SK-N-SH (cell line): ENCODE measurements at regions not wholly inside any gene's neighbourhood (a gene's known extent, or its start where the extent isn't known, plus 50 kb on each side); places are given as distances from the start of the nearest gene placed in this dataset.
"Not testable (repeated sequence)": the region's sequence is repeated elsewhere in the genome, so short reads cannot be mapped to it uniquely, and the experiment has no call there.

ENCODE experiments used
- CTCF ChIA-PET: fragments of 300-600, 350-600 bp; formaldehyde crosslinking; extraction: SDS; loops from one replicate; lab custom pipeline; 2021; lab: Yijun Ruan, JAX
- POLR2A ChIA-PET: fragments of 350-600 bp; sonication (Branson Sonifier 250); formaldehyde crosslinking; extraction: SDS; loops from one replicate; lab custom pipeline; 2020; ENCODE audit warnings: antibody characterized with exemption, inconsistent platforms; lab: Yijun Ruan, JAX
- DNase-seq: peaks from one replicate; pipeline ENCODE4 v3.0.0; 2012
- H2AFZ ChIP-seq: fragments of 200-600 bp; sonication (generic); 2 replicates; pipeline ENCODE4 v1.8.1; 2016; ENCODE audit warnings: antibody characterized with exemption, mild to moderate bottlenecking, low read depth
- H3F3A ChIP-seq: fragments of 200-600 bp; sonication (generic); replicated peaks from 2 replicates; pipeline ENCODE3; 2016; ENCODE audit warnings: antibody characterized with exemption, mild to moderate bottlenecking; ENCODE audit not compliant: insufficient read depth
- H3K27ac ChIP-seq, 2 experiments: fragments of 200-500 bp in 1 of 2; fragments of 200-600 bp in 1 of 2; sonication (Bioruptor generic) in 1 of 2; sonication (generic), shearing (Covaris generic) in 1 of 2; 2 replicates each; pipeline versions ENCODE4 v1.5.1 to v1.6.1; 2014 to 2016; ENCODE audit warnings: low read depth in 2 of 2, inconsistent platforms in 1 of 2, low read length in 1 of 2, mild to moderate bottlenecking in 1 of 2, mixed read lengths in 1 of 2
- H3K27me3 ChIP-seq: fragments of 200-600 bp; sonication (generic), shearing (Covaris generic); 2 replicates; pipeline ENCODE4 v1.6.1; 2016; ENCODE audit warnings: mixed run types; ENCODE audit not compliant: insufficient read depth
- H3K36me3 ChIP-seq, 2 experiments: fragments of 200-500 bp in 1 of 2; fragments of 200-600 bp in 1 of 2; sonication (Bioruptor generic) in 1 of 2; sonication (generic) in 1 of 2; replicated peaks in 1 of 2; 2 replicates each; pipeline versions ENCODE3 to v1.5.1; 2014 to 2016; ENCODE audit warnings: low read length in 1 of 2, mild to moderate bottlenecking in 1 of 2; ENCODE audit not compliant: insufficient read depth in 2 of 2, control insufficient read depth in 1 of 2
- H3K4me1 ChIP-seq, 2 experiments: fragments of 200-500 bp in 1 of 2; fragments of 200-600 bp in 1 of 2; sonication (Bioruptor generic) in 1 of 2; sonication (generic), shearing (Covaris generic) in 1 of 2; 2 replicates each; pipeline versions ENCODE4 v1.5.1 to v1.6.1; 2014 to 2016; ENCODE audit warnings: low read depth in 1 of 2, low read length in 1 of 2, mixed run types in 1 of 2; ENCODE audit not compliant: insufficient read depth in 2 of 2, control insufficient read depth in 1 of 2
- H3K4me2 ChIP-seq: fragments of 200-600 bp; sonication (generic), shearing (Covaris generic); 2 replicates; pipeline ENCODE4 v1.6.1; 2017; ENCODE audit warnings: mixed run types
- H3K4me3 ChIP-seq, 2 experiments: fragments of 200-500 bp in 1 of 2; fragments of 200-600 bp in 1 of 2; sonication (Bioruptor generic) in 1 of 2; sonication (generic), shearing (Covaris generic) in 1 of 2; 2 replicates each; pipeline versions ENCODE4 v1.5.1 to v1.8.1; 2014 to 2016; ENCODE audit warnings: low read depth in 2 of 2, inconsistent platforms in 1 of 2, low read length in 1 of 2, mild to moderate bottlenecking in 1 of 2, mixed read lengths in 1 of 2, moderate library complexity in 1 of 2
- H3K79me2 ChIP-seq: fragments of 200-600 bp; sonication (generic); 2 replicates; pipeline ENCODE4 v1.8.1; 2017; ENCODE audit warnings: mild to moderate bottlenecking; ENCODE audit not compliant: insufficient read depth
- H3K9ac ChIP-seq: fragments of 200-600 bp; sonication (generic); 2 replicates; pipeline ENCODE4 v1.6.1; 2017; ENCODE audit warnings: mixed run types
- H3K9me2 ChIP-seq: fragments of 200-600 bp; sonication (generic); 2 replicates; pipeline ENCODE4 v1.6.1; 2017; ENCODE audit warnings: mixed run types
- H3K9me3 ChIP-seq: fragments of 200-600 bp; sonication (generic); 2 replicates; pipeline ENCODE4 v1.6.1; 2017; ENCODE audit warnings: mixed run types, mild to moderate bottlenecking, moderate library complexity
- H4K20me1 ChIP-seq: fragments of 200-600 bp; sonication (generic); 2 replicates; pipeline ENCODE4 v1.6.1; 2017; ENCODE audit warnings: mild to moderate bottlenecking, mixed run types; ENCODE audit not compliant: insufficient read depth
- EP300 ChIP-seq, 2 experiments: IDR thresholded peaks; 2 replicates each; pipeline versions ENCODE4 v1.4.0 to v1.6.1; 2012; ENCODE audit warnings: borderline replicate concordance in 1 of 2, low read depth in 1 of 2, low read length in 1 of 2
- FOXJ3 ChIP-seq: sonication (generic); formaldehyde crosslinking; IDR thresholded peaks from 2 replicates; pipeline ENCODE4 v1.5.1; 2020; ENCODE audit warnings: mild to moderate bottlenecking, missing genetic modification reagents
- FOXM1 ChIP-seq: IDR thresholded peaks from 2 replicates; pipeline ENCODE4 v1.4.0; 2012; ENCODE audit warnings: low read depth, mild to moderate bottlenecking
- GATA2 ChIP-seq: sonication (generic); formaldehyde crosslinking; IDR thresholded peaks from 2 replicates; pipeline ENCODE4 v1.5.0; 2020; ENCODE audit warnings: mild to moderate bottlenecking, missing genetic modification reagents
- MEF2A ChIP-seq: IDR thresholded peaks from 2 replicates; pipeline ENCODE4 v1.4.0; 2012; ENCODE audit warnings: low read depth, borderline replicate concordance
- RFX5 ChIP-seq: IDR thresholded peaks from 2 replicates; pipeline ENCODE4 v1.6.1; 2012; ENCODE audit warnings: mild to moderate bottlenecking, improper control_type of control experiment, low read length
- RXRA ChIP-seq: IDR thresholded peaks from 2 replicates; pipeline ENCODE4 v1.4.0; 2012; ENCODE audit warnings: low read depth, mild to moderate bottlenecking, borderline replicate concordance
- SIN3A ChIP-seq: IDR thresholded peaks from 2 replicates; pipeline ENCODE4 v1.6.1; 2012; ENCODE audit warnings: low read depth, mild to moderate bottlenecking, low read length, moderate library complexity, borderline replicate concordance
- SMC3 ChIP-seq: IDR thresholded peaks from 2 replicates; pipeline ENCODE4 v1.6.1; 2012; ENCODE audit warnings: low read depth, low read length, improper control_type of control experiment
- TCF12 ChIP-seq: IDR thresholded peaks from 2 replicates; pipeline ENCODE4 v1.4.0; 2012
- TEAD4 ChIP-seq: IDR thresholded peaks from 2 replicates; pipeline ENCODE4 v1.4.0; 2012; ENCODE audit warnings: mild to moderate bottlenecking, borderline replicate concordance; ENCODE audit not compliant: insufficient read depth
- WGBS: methylation state at CpG from one replicate; pipeline ENCODE4 v1.1.6; 2017; ENCODE audit warnings: low lambda C conversion rate; 5-methylcytosine and 5-hydroxymethylcytosine counted together
- TF ChIP-seq, protein P1 (sequence below): IDR thresholded peaks from 2 replicates; pipeline ENCODE4 v1.4.0; 2012; ENCODE audit warnings: low read depth, borderline replicate concordance
- TF ChIP-seq, protein P2 (sequence below): fragments of 200-600 bp; sonication (generic); IDR thresholded peaks from 2 replicates; pipeline ENCODE4 v1.6.1; 2017; ENCODE audit warnings: antibody characterized with exemption, mild to moderate bottlenecking, moderate library complexity
- TF ChIP-seq, protein P3 (sequence below): fragments of 150-350 bp; IDR thresholded peaks from 2 replicates; pipeline ENCODE4 v1.6.1; 2016; ENCODE audit warnings: mild to moderate bottlenecking, low read depth, low read length
- TF ChIP-seq, protein P4 (sequence below): IDR thresholded peaks from 2 replicates; pipeline ENCODE4 v1.4.0; 2012; ENCODE audit warnings: low read depth
- TF ChIP-seq, protein P5 (sequence below): IDR thresholded peaks from 2 replicates; pipeline ENCODE4 v1.4.0; 2012; ENCODE audit warnings: low read depth, borderline replicate concordance
- TF ChIP-seq, protein P6 (sequence below): fragments of 150-350 bp; IDR thresholded peaks from 2 replicates; pipeline ENCODE4 v1.6.1; 2017; ENCODE audit warnings: antibody characterized with exemption, low read length, low read depth, borderline replicate concordance

DNA sequence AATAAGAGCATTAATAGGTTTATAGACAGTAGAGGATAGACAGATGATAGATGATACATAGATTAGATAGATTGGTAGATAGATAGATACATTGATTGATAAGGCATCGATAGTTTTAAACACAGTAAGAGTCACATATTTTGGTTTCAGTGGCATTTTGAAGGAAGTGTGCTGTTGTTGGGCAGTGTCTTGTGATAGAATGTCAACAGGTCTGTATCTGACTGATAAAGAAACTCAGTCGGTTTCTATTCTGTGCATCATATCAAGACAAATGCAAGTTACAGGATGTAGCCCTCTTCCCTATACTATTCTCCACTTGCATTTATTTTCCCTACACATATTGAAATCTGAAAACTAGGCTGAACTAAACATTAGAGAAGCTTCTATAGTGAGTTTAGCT is 1229.0 kb upstream of the ZEB2 start (continued):
- TF ChIP-seq, protein P1, sequence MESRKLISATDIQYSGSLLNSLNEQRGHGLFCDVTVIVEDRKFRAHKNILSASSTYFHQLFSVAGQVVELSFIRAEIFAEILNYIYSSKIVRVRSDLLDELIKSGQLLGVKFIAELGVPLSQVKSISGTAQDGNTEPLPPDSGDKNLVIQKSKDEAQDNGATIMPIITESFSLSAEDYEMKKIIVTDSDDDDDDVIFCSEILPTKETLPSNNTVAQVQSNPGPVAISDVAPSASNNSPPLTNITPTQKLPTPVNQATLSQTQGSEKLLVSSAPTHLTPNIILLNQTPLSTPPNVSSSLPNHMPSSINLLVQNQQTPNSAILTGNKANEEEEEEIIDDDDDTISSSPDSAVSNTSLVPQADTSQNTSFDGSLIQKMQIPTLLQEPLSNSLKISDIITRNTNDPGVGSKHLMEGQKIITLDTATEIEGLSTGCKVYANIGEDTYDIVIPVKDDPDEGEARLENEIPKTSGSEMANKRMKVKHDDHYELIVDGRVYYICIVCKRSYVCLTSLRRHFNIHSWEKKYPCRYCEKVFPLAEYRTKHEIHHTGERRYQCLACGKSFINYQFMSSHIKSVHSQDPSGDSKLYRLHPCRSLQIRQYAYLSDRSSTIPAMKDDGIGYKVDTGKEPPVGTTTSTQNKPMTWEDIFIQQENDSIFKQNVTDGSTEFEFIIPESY = no peak
- no peak for TF ChIP-seq MEF2A
- no peak for TF ChIP-seq TCF12
- no peak for TF ChIP-seq TEAD4
- TF ChIP-seq, all 33 proteins: peak for 0

DNA sequence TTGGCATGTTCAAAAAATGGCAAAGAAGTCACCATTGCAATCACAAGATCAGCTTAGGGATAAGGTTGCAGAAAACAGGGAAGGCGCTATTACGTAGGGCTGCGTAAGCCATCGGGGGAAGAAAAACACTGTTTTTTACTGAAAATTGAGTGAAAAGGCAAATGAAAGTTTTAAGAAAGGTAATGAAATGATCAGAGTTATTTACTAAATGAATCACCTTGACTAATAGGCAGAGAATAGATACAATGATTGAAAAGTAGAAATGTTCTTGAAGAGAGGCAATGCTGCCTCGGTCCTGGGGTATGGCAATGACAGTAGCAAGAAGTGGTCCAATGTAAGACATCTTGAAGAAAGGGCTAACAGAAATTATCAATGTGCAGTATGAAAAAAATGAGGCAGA is 1227.8 kb upstream of the ZEB2 start:
- DNase-seq = no peak
- ChIA-PET CTCF (no interaction called here), POLR2A (no interaction called here)
- Histone ChIP-seq H3F3A (peaks cover 22% of the 10 kb centered on the region), H3K4me1 (peaks cover 4 to 17% of the 10 kb centered on the region in 2 experiments; a peak in 3 of 4 replicates), H3K9me2 (no peaks in the 10 kb centered on the region), H2AFZ (no peak overlapping the region), H3K36me3 (no peaks in the 10 kb centered on the region), H3K9ac (no peak overlapping the region), H3K27me3 (no peaks in the 10 kb centered on the region), H3K27ac (no peak overlapping the region), H3K9me3 (no peaks in the 10 kb centered on the region), H3K4me2 (no peak overlapping the region), H4K20me1 (no peaks in the 10 kb centered on the region), H3K4me3 (no peak overlapping the region), H3K79me2 (no peaks in the 10 kb centered on the region)
- no peak for TF ChIP-seq FOXJ3 (CRISPR knock-in tag)
- TF ChIP-seq, protein P2, sequence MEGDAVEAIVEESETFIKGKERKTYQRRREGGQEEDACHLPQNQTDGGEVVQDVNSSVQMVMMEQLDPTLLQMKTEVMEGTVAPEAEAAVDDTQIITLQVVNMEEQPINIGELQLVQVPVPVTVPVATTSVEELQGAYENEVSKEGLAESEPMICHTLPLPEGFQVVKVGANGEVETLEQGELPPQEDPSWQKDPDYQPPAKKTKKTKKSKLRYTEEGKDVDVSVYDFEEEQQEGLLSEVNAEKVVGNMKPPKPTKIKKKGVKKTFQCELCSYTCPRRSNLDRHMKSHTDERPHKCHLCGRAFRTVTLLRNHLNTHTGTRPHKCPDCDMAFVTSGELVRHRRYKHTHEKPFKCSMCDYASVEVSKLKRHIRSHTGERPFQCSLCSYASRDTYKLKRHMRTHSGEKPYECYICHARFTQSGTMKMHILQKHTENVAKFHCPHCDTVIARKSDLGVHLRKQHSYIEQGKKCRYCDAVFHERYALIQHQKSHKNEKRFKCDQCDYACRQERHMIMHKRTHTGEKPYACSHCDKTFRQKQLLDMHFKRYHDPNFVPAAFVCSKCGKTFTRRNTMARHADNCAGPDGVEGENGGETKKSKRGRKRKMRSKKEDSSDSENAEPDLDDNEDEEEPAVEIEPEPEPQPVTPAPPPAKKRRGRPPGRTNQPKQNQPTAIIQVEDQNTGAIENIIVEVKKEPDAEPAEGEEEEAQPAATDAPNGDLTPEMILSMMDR = no peak
- TF ChIP-seq, protein P3, sequence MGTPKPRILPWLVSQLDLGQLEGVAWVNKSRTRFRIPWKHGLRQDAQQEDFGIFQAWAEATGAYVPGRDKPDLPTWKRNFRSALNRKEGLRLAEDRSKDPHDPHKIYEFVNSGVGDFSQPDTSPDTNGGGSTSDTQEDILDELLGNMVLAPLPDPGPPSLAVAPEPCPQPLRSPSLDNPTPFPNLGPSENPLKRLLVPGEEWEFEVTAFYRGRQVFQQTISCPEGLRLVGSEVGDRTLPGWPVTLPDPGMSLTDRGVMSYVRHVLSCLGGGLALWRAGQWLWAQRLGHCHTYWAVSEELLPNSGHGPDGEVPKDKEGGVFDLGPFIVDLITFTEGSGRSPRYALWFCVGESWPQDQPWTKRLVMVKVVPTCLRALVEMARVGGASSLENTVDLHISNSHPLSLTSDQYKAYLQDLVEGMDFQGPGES = no peak
- TF ChIP-seq, protein P1 = no peak
- TF ChIP-seq GATA2 (CRISPR knock-in tag) = no peak
- no peak for TF ChIP-seq RXRA
- TF ChIP-seq MEF2A = no peak
- TF ChIP-seq, protein P4, sequence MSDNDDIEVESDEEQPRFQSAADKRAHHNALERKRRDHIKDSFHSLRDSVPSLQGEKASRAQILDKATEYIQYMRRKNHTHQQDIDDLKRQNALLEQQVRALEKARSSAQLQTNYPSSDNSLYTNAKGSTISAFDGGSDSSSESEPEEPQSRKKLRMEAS = no peak
- TF ChIP-seq SMC3 = no peak
- TF ChIP-seq FOXM1 = no peak
- TF ChIP-seq, protein P5, sequence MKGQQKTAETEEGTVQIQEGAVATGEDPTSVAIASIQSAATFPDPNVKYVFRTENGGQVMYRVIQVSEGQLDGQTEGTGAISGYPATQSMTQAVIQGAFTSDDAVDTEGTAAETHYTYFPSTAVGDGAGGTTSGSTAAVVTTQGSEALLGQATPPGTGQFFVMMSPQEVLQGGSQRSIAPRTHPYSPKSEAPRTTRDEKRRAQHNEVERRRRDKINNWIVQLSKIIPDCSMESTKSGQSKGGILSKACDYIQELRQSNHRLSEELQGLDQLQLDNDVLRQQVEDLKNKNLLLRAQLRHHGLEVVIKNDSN = no peak
- TF ChIP-seq, protein P6, sequence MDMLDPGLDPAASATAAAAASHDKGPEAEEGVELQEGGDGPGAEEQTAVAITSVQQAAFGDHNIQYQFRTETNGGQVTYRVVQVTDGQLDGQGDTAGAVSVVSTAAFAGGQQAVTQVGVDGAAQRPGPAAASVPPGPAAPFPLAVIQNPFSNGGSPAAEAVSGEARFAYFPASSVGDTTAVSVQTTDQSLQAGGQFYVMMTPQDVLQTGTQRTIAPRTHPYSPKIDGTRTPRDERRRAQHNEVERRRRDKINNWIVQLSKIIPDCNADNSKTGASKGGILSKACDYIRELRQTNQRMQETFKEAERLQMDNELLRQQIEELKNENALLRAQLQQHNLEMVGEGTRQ = no peak
- TF ChIP-seq SIN3A = no peak
- no peak for TF ChIP-seq EP300 (IDR thresholded peaks at IDR 0.05; ENCODE audit: borderline replicate concordance in 1 of 2, low read depth in 1 of 2, low read length in 1 of 2)
- TF ChIP-seq RFX5 = no peak
- 97% methylated on average over 5 of the region's 5 CpGs for WGBS

DNA sequence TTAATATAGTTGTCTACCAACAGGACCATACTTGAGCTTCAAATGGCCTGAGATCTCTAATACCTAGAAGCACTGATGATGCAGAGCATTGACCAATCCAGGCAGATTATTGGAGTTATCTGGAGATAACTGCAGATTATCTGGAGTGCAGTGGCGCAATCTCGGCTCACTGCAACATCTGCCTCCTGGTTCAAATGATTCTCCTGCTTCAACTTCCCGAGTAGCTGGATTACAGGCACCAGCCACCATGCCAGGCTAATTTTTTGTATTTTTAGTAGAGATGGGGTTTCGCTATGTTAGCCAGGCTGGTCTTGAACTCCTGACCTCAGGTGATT is 1225.4 kb upstream of the ZEB2 start:
- H3K4me2 ChIP-seq, H3K9me3 ChIP-seq, CTCF ChIA-PET, H2AFZ ChIP-seq, H3K4me3 ChIP-seq, H3K27me3 ChIP-seq, H4K20me1 ChIP-seq, H3K9ac ChIP-seq, DNase-seq, H3K79me2 ChIP-seq, H3K9me2 ChIP-seq, H3K4me1 ChIP-seq, H3K36me3 ChIP-seq, POLR2A ChIA-PET: not testable (repeated sequence)
- Histone ChIP-seq H3K27ac (peak overlapping the region in 1 of 2 experiments; percentile 80; a peak in 2 of 4 replicates), H3F3A (peaks cover 18% of the 10 kb centered on the region)
- WGBS = 84% methylated on average over 4 of the region's 4 CpGs
